IPS DF 6.9 (cell line): ENCODE measurements at regions not wholly inside any gene's neighbourhood (a gene's known extent, or its start where the extent isn't known, plus 50 kb on each side); places are given as distances from the start of the nearest gene placed in this dataset.

Experiments used
- DNase-seq: peaks from one replicate; pipeline ENCODE4 v3.0.0-alpha.2; 2013; ENCODE audit warnings: low read depth, low spot score
- H3K27ac ChIP-seq: one replicate; pipeline ENCODE4 v1.5.1; 2013; ENCODE audit warnings: low read length, control low read depth
- H3K27me3 ChIP-seq: 2 replicates; pipeline ENCODE4 v1.6.1; 2013; ENCODE audit warnings: mild to moderate bottlenecking, low read length; ENCODE audit not compliant: control insufficient read depth, insufficient read depth
- H3K36me3 ChIP-seq: 2 replicates; pipeline ENCODE4 v1.6.1; 2013; ENCODE audit warnings: low read length; ENCODE audit not compliant: control insufficient read depth, insufficient read depth
- H3K4me1 ChIP-seq: 2 replicates; pipeline ENCODE4 v1.6.1; 2013; ENCODE audit warnings: low read length; ENCODE audit not compliant: control insufficient read depth, insufficient read depth
- H3K4me3 ChIP-seq: 2 replicates; pipeline ENCODE4 v1.5.1; 2013; ENCODE audit warnings: mild to moderate bottlenecking, low read length
- H3K9me3 ChIP-seq: 2 replicates; pipeline ENCODE4 v1.6.1; 2013; ENCODE audit warnings: low read length, inconsistent platforms; ENCODE audit not compliant: control insufficient read depth, insufficient read depth
- WGBS: extraction: QIAGEN DNeasy Blood & Tissue Kit; methylation state at CpG from one replicate; pipeline ENCODE4 v1.1.7; 2013; ENCODE audit warnings: mixed read lengths, missing lambda C conversion rate; ENCODE audit not compliant: insufficient read length, insufficient coverage; 5-methylcytosine and 5-hydroxymethylcytosine counted together

DNA sequence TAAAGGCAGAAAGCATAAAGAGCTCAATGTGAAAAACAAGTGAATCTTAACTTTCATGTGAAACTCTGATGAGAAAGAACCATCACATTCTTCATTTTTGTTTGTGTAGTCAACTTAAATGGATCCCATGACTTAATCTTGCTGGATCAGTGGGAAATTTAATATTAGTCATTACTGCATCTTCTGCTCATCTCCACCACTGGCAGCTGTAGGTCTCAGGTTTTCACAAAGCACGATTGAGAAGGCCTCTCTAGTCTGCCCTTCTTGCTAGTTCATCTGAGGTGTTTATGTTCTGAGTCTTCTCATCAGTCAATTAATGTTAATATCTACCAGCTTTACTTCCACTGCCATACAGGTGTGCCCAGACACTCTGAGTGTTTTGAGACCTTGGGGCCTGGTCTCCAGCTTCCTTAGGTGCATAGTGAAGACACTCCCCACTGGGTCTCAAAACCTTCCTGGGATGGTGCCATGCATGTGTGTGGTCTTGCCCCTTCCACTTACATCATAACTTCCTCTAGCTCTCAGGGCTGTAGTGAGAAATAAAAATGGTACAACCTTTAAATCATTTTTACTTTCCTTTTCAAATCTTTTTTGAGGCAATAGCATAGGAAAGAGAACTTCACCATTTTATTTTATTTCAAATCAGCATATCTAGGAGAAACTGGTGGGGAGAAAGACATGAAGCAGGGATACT is 421.6 kb upstream of the CBLB start:
- Histone ChIP-seq H3K4me1 (no peaks in the 10 kb centered on the region), H3K4me3 (no peak overlapping the region), H3K27ac (no peak overlapping the region), H3K27me3 (no peaks in the 10 kb centered on the region), H3K36me3 (no peaks in the 10 kb centered on the region), H3K9me3 (no peaks in the 10 kb centered on the region)
- no CpG with 5 or more reads among the region's 1 CpG for WGBS
- DNase-seq = no peak

DNA sequence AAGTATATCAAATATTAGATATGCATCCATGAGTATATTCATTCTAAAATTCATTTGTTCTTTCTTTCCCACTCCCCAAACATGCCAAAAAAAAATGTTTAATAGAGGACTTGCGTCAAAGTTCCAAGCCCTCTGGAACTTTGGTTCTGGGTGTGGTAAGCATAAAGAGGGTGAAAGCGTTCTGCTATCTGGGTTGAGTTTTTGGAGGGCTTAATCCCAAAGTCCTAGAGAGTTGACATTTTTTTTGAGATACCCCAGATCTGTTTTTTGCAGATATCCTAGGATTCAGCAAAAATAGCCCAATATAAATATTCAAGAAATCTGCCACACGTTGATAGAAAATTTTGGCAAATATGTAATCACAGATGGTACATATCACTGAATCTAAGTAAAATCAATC is 424.3 kb upstream of the CBLB start:
- DNase-seq = no peak
- no peaks in the 10 kb centered on the region for H3K4me1 ChIP-seq
- no peaks in the 10 kb centered on the region for H3K36me3 ChIP-seq
- no peaks in the 10 kb centered on the region for H3K9me3 ChIP-seq
- H3K27ac ChIP-seq = no peak overlapping the region
- no CpG with 5 or more reads among the region's 3 CpGs for WGBS
- H3K4me3 ChIP-seq = no peak overlapping the region
- no peaks in the 10 kb centered on the region for H3K27me3 ChIP-seq

DNA sequence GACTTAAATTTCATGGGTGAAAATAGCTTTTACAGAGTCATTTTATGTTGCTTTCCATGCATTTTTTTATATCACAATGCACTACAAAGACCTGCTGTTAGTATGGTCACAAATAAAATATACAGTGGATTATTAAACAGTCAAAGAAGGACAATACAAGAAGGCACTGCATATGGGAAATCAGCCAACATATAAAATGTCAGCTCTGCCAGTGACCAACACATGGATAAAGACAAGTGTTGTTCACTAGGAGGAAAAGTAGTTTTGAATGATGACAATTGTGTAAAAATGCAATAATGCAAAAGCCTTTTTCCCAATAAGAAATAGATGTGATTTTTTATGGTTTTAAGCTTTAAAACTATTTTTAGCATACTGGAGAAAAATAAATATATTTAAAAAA is 425.3 kb upstream of the CBLB start:
- Histone ChIP-seq H3K4me1 (no peaks in the 10 kb centered on the region), H3K9me3 (no peaks in the 10 kb centered on the region)
- no peak for DNase-seq

DNA sequence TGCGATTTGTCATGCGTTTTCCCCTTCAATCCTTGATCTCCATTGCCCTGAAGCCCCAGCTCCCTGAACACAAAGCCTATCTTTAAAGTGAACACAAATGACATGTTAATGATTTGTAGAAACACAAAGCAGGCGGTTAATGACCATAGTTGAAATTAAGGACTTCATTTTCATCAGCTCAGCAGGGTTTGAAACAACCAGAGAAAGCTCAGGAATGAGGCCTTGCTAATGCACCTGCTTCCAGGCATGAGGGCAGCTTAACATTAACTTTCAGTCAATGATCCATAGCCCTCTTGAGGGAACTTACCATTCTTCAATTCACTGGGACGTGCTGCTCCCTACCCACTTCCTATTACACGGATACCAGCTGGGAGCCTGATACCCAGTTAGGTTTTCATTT is 427.2 kb upstream of the CBLB start:
- H3K27me3 ChIP-seq = no peaks in the 10 kb centered on the region
- no peaks in the 10 kb centered on the region for H3K4me1 ChIP-seq
- WGBS = no CpG with 5 or more reads among the region's 5 CpGs
- no peak for DNase-seq
- H3K9me3 ChIP-seq = no peaks in the 10 kb centered on the region
- no peak overlapping the region for H3K27ac ChIP-seq
- H3K36me3 ChIP-seq = no peaks in the 10 kb centered on the region
- no peak overlapping the region for H3K4me3 ChIP-seq

More for the DNA sequence above, 425.3 kb upstream of the CBLB start:
- H3K27me3 ChIP-seq = no peaks in the 10 kb centered on the region
- no peak overlapping the region for H3K27ac ChIP-seq
- H3K36me3 ChIP-seq = no peaks in the 10 kb centered on the region
- H3K4me3 ChIP-seq = no peak overlapping the region

DNA sequence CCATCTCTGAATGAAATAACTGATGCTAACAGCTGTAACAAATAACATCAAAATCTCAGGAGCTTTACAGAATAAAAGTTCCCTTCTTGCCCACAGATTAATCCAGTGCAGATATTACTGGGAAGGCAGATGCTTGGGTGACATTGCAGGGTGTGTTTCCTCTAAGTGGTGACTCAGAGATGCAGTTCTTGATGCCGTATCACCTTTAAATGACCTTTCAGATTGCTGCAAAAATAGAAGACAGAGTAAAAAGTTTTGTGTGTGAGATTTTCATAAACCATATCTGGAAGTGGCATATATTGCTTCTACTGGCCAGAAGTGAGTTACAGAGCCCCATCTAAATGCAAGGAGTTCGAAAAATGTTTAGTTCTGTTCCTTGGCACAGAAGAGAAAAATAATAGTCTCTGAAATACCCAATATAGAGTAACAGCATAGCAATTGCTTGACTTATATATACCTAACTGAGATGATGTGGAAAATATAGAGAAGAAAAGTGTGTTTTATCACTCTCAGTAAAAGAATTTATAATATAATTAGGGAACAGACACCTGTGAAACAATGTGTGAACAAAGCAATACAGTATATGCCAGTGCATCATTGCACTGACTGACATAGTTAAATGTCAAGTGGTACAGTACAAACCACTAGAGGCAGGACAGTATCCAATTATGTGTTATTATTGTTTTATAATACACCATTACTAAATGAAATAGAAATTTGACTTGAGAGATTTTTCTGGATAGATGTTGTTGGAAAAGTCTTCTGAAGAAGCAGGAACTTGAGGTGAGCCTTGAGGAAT is 430.7 kb upstream of the CBLB start:
- Histone ChIP-seq H3K4me3 (no peak overlapping the region), H3K4me1 (no peaks in the 10 kb centered on the region), H3K27ac (no peak overlapping the region), H3K9me3 (no peaks in the 10 kb centered on the region), H3K27me3 (no peaks in the 10 kb centered on the region), H3K36me3 (no peaks in the 10 kb centered on the region)
- no CpG with 5 or more reads among the region's 2 CpGs for WGBS
- no peak for DNase-seq

DNA sequence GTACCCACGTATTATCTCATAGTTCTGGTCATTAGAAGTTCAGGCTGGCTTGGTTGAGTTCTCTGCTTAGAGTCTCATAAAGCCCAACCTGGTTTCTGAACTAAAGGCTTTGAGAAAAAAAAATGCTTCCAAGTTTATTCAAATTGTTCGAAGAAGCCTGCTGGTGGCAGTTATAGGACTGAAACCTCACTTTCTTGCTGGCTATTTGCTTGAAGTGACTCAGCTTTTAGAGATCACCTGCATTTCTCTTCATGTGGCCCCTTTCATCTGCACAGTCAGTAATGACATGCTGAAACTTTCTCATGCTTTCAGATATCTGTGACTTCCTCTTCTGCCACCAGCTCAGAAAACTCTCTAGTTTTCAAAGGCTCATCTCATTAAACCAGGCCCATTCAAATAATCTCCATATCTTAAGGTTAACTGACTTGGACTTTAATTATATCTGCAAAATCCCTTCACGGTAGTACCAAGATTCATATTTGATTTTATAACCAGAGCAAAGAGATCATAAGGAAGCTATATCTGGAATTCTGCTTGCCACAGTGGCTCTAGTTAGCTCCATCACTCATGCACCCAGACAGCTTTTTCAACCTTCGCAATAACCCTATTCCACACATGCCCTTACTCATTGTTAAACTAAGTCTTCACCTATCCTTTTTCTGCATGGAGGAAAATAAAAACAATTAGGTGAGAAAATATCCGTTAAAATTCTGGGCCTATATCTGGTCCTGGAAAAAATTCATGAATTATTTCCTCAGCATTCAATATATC is 433.8 kb upstream of the CBLB start:
- no CpG with 5 or more reads among the region's 5 CpGs for WGBS
- Histone ChIP-seq H3K4me3 (no peak overlapping the region), H3K9me3 (no peaks in the 10 kb centered on the region), H3K27me3 (no peaks in the 10 kb centered on the region), H3K4me1 (no peaks in the 10 kb centered on the region), H3K36me3 (no peaks in the 10 kb centered on the region), H3K27ac (no peak overlapping the region)
- DNase-seq = no peak

DNA sequence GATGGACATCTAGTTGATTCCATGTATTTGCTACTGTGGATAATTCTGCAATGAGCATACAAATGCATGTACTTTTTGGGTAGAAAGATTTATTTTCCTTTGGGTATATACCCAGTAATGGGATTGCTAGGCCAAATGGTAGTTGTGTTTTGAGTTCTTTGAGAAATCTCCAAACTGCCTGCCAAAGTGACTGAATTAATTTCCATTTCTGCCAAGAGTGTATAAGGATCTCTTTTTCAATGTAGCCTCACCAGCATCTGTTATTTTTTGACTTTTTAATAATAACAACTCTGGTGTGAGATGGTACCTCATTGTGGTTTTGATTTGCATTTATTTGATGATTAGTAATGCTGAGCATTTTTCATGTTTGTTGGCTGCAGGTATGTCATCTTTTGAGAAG is 435.0 kb upstream of the CBLB start:
- H3K27me3 ChIP-seq = no peaks in the 10 kb centered on the region
- DNase-seq = no peak
- H3K9me3 ChIP-seq = no peaks in the 10 kb centered on the region

DNA sequence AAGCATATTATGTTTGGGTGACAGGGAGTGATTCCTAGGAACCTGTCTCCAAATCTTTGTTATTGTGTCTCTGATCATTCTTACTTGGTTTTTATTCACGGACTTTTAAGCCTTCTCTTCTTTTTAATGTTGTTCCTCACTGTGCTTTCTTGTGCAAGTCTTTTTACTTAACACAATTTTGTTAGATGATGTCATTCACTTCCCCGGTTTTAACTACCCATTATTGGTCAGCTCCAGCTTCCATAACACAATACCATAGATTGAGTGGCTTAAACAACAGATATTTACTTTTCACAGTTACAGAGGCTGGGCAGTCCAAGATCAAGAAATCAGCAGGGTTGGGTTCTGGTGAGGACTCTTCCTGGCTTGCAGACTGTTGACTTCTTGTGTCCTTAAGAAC is 436.3 kb upstream of the CBLB start:
- no peaks in the 10 kb centered on the region for H3K9me3 ChIP-seq
- H3K27me3 ChIP-seq = no peaks in the 10 kb centered on the region
- no peaks in the 10 kb centered on the region for H3K4me1 ChIP-seq
- no peak for DNase-seq
- no CpG with 5 or more reads among the region's 2 CpGs for WGBS
- H3K36me3 ChIP-seq = no peaks in the 10 kb centered on the region
- no peak overlapping the region for H3K4me3 ChIP-seq
- no peak overlapping the region for H3K27ac ChIP-seq

More for the DNA sequence above, 435.0 kb upstream of the CBLB start:
- no peak overlapping the region for H3K27ac ChIP-seq
- no peak overlapping the region for H3K4me3 ChIP-seq
- H3K36me3 ChIP-seq = no peaks in the 10 kb centered on the region
- no peaks in the 10 kb centered on the region for H3K4me1 ChIP-seq

DNA sequence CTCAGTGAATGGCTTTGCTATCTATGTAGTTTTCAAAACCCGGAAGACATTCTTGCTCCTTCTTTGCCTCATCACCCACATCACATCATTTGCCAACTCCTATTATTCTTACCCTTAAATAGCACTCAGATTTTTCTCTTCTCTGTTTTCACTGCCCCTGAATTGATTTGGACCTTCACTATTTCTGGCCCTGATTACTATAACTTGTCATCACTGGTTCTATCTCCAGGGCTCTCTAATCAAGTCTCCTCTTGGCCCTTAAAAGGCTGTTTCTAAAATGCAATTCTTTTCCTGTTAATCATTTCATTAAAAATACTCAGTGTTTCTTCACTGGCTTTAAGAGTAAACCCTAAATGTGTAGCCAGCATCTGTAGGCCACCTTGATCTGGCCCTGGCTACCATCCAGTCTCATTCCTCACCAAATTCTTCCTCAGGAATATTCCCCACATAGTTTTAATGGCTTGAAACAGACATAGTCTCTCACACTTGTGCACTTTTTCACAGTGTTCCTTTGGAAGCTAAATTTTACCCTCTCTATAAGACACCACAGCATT is 437.1 kb upstream of the CBLB start:
- no CpG with 5 or more reads among the region's 1 CpG for WGBS
- Histone ChIP-seq H3K27ac (no peak overlapping the region), H3K4me1 (no peaks in the 10 kb centered on the region), H3K4me3 (no peak overlapping the region), H3K27me3 (no peaks in the 10 kb centered on the region), H3K36me3 (no peaks in the 10 kb centered on the region), H3K9me3 (no peaks in the 10 kb centered on the region)
- no peak for DNase-seq

DNA sequence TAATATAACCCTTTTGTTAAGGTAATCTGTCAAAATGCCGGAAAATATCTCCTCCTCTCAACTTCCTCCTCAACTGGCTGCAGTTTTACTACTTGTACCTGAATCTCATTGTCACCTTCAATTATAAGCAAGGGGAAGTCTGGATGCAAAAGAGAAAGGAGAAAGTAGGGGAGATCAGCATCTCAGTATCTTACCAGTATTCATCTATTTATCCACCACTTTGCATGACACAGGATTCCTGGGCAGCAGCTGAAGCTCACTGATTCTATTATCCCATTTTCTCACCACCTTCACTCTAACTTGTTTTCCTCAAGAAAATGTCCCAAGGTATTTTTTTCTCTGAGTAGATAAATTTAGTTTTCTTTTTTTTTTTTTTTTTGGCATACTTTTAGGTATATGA is 440.5 kb upstream of the CBLB start:
- peak; percentile 25 for DNase-seq
- Histone ChIP-seq H3K9me3 (no peaks in the 10 kb centered on the region), H3K27ac (no peak overlapping the region), H3K27me3 (no peaks in the 10 kb centered on the region), H3K4me3 (no peak overlapping the region), H3K4me1 (no peaks in the 10 kb centered on the region), H3K36me3 (no peaks in the 10 kb centered on the region)
- WGBS = no CpG with 5 or more reads among the region's 1 CpG
